ENCODE measurements at regions not wholly inside any gene's neighbourhood (a gene's known extent, or its start where the extent isn't known, plus 50 kb on each side); places are given as distances from the start of the nearest gene placed in this dataset.
A peak's percentile ranks its signal among the peaks of the same experiment; 100 is the strongest.

GRCh38 chr3:178320456-178321351, 215.5 kb upstream of the KCNMB2 start:
- Mint-ChIP-seq H3K27ac (peak overlapping the region; percentile 84 to 94 (median 94)), H3K36me3 (ENCODE audit: low read depth) (no peaks in the 10 kb centered on the region), H3K27me3 (ENCODE audit: low read depth) (no peaks in the 10 kb centered on the region), H3K4me1 (peaks cover 45% of the 10 kb centered on the region), H3K9me3 (no peaks in the 10 kb centered on the region), H3K4me3 (peak overlapping the region in 1 of 3 experiments; percentile 5)
- TF ChIP-seq CTCF (IDR thresholded peaks at IDR 0.05; ENCODE audit: unreplicated experiment in 3 of 3), result no peak

- H3K27ac Mint-ChIP-seq, result no peak overlapping the region
- peaks cover 30% of the 10 kb centered on the region for H3K4me1 Mint-ChIP-seq
- no peak for TF ChIP-seq CTCF (IDR thresholded peaks at IDR 0.05; ENCODE audit: unreplicated experiment in 3 of 3)
- no peak overlapping the region for H3K4me3 Mint-ChIP-seq
- H3K27me3 Mint-ChIP-seq (ENCODE audit: low read depth), result no peaks in the 10 kb centered on the region
- no peaks in the 10 kb centered on the region for H3K9me3 Mint-ChIP-seq
- H3K36me3 Mint-ChIP-seq (ENCODE audit: low read depth), result no peaks in the 10 kb centered on the region
These were observed 211.9 kb upstream of the KCNMB2 start for GRCh38 chr3:178324356-178324755.

- peak; percentile 41 to 71 (median 48) for TF ChIP-seq CTCF (IDR thresholded peaks at IDR 0.05; ENCODE audit: unreplicated experiment in 3 of 3)
- Mint-ChIP-seq H3K9me3 (no peaks in the 10 kb centered on the region), H3K4me3 (no peak overlapping the region), H3K36me3 (ENCODE audit: low read depth) (no peaks in the 10 kb centered on the region), H3K27me3 (ENCODE audit: low read depth) (no peaks in the 10 kb centered on the region), H3K27ac (no peak overlapping the region), H3K4me1 (peaks cover 29% of the 10 kb centered on the region)
These were observed 210.9 kb upstream of the KCNMB2 start for GRCh38 chr3:178325330-178325729.

- peaks cover 5% of the 10 kb centered on the region for H3K9me3 Mint-ChIP-seq
- no peak for TF ChIP-seq CTCF (IDR thresholded peaks at IDR 0.05; ENCODE audit: unreplicated experiment in 3 of 3)
- no peaks in the 10 kb centered on the region for H3K27me3 Mint-ChIP-seq (ENCODE audit: low read depth)
- no peaks in the 10 kb centered on the region for H3K36me3 Mint-ChIP-seq (ENCODE audit: low read depth)
- H3K4me3 Mint-ChIP-seq, result no peak overlapping the region
- peak overlapping the region in 1 of 3 experiments; percentile 63 for H3K27ac Mint-ChIP-seq
- peaks cover 15% of the 10 kb centered on the region for H3K4me1 Mint-ChIP-seq
These were observed 206.3 kb upstream of the KCNMB2 start for GRCh38 chr3:178329936-178330335.

- TF ChIP-seq CTCF (IDR thresholded peaks at IDR 0.05; ENCODE audit: unreplicated experiment in 3 of 3), result no peak
- no peak overlapping the region for H3K4me3 Mint-ChIP-seq
- H3K4me1 Mint-ChIP-seq, result peaks cover 15% of the 10 kb centered on the region
These were observed 202.0 kb upstream of the KCNMB2 start for GRCh38 chr3:178334239-178334638.

GRCh38 chr3:178336336-178336735, 199.9 kb upstream of the KCNMB2 start:
- Mint-ChIP-seq H3K27ac (no peak overlapping the region), H3K9me3 (peaks cover 12% of the 10 kb centered on the region), H3K4me1 (peaks cover 6% of the 10 kb centered on the region), H3K4me3 (no peak overlapping the region), H3K27me3 (ENCODE audit: low read depth) (no peaks in the 10 kb centered on the region), H3K36me3 (ENCODE audit: low read depth) (no peaks in the 10 kb centered on the region)
- TF ChIP-seq CTCF (IDR thresholded peaks at IDR 0.05; ENCODE audit: unreplicated experiment in 3 of 3), result no peak

More at GRCh38 chr3:178334239-178334638, 202.0 kb upstream of the KCNMB2 start:
- H3K36me3 Mint-ChIP-seq (ENCODE audit: low read depth), result no peaks in the 10 kb centered on the region
- H3K27me3 Mint-ChIP-seq (ENCODE audit: low read depth), result no peaks in the 10 kb centered on the region
- peaks cover 12% of the 10 kb centered on the region for H3K9me3 Mint-ChIP-seq
- no peak overlapping the region for H3K27ac Mint-ChIP-seq

All from nephron (organoid).